Fibroblast of lung (primary cell): ENCODE measurements at regions not wholly inside any gene's neighbourhood (a gene's known extent, or its start where the extent isn't known, plus 50 kb on each side); places are given as distances from the start of the nearest gene placed in this dataset.

Experiments
- CTCF ChIP-seq, 2 donors: IDR thresholded peaks in 1 of 2; conservative IDR thresholded peaks in 1 of 2; 1 replicate in 1 of 2; 2 replicates in 1 of 2; pipeline ENCODE4 v1.5.1; 2011 to 2012; ENCODE audit warnings: low read length in 2 of 2, control low read depth in 1 of 2, inconsistent platforms in 1 of 2, low read depth in 1 of 2, mild to moderate bottlenecking in 1 of 2
- EZH2 ChIP-seq: IDR thresholded peaks from 2 replicates; pipeline ENCODE4 v1.5.1; 2012; ENCODE audit warnings: low read length, control low read depth, mild to moderate bottlenecking; ENCODE audit errors: missing control alignments

- TF ChIP-seq CTCF (conservative IDR thresholded peaks at IDR 0.05 in 1 of 2, IDR thresholded peaks at IDR 0.05 in 1 of 2; ENCODE audit: low read depth in 1 of 2, low read length in 2 of 2) (no peak), EZH2 (no peak)
These were observed 410.4 kb upstream of the PTPRD start for GRCh38 chr9:11023201-11023600.
